ENCODE measurements at regions not wholly inside any gene's neighbourhood (a gene's known extent, or its start where the extent isn't known, plus 50 kb on each side); places are given as distances from the start of the nearest gene placed in this dataset.
A peak's percentile ranks its signal among the peaks of the same experiment; 100 is the strongest.

DNA sequence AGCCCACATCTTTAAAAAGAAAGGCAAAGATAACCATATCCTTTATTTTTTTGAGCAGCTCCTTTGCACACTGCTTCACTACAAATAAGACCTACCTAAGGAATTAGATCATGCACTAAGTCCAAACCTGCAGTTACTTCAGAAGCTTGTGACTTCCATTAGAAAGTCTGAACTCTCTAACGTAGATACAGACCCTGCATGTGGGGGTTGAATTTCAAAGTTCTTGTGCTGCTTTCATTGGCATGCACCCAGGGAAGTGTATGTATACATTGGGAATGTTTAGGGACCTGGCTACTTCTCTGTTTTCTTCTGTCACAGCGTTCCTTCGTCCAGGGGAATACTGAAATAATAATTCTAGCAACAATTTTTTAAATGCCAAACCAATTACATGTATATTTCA is 185.2 kb upstream of the IL12A start:
- no peak for DNase-seq

DNA sequence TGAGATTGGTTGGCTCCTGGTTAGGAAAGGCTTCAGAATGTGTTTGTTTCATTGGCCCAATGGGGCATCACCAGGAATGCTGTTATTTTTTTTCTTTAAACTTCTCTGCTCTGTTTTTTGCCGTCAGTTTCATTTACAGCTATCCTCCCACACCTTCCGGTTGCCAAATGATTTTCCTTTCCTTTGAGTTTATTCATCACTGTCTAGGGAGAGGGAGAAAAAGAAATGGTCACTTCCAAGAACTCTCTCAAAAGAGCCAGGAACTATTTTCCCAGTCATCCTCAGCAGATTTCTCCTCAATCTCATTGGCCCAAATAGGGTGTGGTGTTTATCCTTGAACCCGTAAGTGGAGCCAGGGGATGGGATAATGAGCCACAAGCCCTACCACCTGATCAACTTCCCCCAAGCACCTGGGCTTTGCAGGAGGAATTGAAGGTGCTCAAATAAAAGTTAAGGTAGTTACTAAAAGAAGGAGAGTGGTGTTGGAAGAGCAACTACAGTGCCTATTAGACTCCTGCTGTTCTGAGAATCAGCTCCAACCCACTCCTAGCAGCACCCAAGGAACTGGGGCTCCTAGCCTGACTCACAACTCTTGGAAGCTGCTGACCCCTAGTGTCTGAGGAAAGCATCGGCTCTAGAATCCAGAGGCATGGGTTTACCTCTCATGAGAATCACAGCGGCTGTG is 183.8 kb upstream of the IL12A start:
- peak; percentile 20 to 35 for DNase-seq

DNA sequence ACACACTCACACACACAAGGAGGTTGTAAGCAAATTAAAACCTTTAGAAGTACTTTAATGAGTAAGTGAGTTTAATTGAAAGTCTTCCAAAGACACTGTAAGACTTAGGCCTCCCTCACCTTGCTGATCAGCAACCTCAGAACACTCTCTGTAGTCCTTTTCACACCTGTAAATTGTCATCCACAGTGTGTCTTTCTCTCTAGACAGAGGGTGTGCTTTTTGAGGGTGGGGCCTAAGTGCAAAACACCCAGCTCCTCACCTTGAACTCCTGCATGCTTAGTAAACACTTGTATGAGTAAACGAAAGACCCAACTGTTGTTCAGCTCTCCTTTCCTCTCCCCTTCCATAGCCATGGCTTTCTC is 183.2 kb upstream of the IL12A start:
- no peak for DNase-seq

DNA sequence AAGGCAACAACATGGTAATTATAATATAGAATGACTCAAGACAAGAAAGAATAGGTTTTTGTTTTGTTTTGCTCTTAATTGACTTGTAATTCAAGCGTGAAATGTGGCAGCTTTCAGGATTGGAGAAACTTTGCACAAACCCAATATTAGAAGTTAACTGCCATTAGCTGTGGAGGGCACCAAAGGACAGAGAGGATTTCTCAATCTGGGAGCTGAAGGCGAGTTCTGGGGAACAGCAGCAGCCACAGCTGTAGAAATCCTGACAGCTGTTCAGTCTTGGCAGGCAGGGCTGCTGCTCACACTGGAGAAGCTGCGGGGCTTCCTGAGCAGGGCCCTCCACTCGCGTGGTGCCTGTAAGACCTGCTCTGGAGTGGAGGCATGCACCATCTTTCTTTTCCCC is 182.2 kb upstream of the IL12A start:
- no peak for DNase-seq

DNA sequence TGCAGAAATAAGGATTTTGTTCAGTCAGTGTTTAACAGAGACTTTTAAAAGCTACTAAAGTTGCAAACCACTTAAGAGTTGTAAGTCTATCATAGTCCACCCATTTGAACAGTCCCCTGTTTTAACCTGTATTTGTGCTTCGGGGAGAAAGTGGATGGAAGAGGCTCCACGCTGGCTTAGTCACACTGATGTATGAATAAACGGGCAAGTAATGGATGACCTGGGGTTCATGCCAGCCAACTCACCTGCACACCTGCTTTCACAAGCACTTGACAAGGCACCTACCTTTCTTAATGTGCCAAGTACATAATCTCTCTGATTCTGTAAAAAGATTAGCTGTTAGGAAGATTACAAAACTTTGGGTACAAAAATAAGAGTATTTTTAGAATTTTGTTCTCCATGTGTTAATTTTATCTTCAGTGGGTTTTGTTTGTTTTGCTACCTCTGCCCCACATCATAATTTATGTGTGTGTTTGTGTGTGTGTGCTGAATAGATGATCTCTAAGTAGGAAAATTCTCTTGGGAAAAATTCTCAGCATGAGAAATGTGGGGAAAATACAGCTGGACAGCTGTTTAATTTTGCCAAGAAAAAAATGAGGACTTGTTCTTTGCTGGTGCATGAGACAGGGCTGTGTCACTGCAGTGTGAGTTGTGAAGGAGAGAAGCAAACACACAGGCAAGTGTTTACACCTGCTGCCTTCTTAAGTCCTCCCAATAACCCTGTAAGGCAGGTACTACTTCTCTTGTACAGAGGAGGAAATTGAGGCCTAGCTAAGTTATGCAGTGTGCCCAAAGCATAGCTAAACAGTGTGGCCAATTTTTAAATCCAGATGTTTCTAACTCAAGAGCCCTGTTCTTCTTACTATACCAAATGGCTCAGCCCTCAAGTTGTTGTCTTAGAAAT is 181.2 kb upstream of the IL12A start:
- DNase-seq: no peak

DNA sequence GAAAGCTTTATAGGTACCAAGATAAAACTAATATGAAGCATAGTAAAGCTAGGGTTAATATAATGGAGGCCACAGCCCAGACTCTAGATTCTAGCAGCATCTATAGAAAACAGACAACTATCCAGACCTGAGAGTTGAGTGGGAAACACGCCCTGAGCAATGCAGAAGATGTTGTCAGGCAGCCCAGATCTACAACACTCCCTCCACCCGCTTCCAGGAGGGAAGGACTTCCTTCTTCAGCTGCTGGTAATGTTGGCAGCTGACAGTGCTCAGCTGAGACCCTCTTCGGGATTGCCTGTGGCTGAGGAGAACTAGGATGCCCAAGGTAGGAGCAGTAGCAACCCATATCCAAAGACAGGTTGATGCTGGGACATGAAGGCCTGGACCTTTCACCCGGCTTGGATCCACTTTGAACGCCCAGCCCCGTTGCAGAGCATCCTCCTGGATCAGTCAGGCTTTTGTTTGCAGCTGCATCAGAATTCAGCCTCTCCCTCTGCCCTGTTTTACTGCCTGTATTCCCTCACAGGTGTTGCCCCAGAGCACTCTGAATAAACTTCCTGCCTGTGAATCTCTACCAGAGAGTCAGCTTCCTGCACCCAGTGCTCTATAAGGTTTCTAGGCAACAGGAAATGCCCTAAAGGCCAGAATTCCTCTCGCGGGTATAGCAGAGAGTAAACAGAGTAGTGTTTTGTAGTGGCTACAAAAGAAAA is 174.7 kb upstream of the IL12A start:
- DNase-seq: no peak

DNA sequence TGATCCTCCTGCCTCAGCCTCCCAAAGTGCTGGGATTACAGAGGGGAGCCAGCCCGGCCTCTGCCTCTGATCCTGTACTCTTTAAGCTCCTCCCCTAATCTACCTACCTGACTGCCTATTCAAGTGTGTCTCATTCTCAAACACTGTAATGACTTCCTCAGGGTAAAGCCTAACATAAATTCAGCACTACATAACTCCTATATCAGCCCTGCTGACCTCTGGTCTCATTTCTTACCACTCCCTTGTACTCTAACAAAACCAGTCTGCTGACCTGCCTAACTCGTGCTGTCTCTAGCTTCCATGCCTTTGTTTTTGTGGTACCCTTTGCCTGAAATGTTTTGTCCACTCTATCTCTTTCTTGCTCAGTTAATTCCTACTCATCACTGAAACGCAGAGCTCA is 172.1 kb upstream of the IL12A start:
- no peak for DNase-seq

DNA sequence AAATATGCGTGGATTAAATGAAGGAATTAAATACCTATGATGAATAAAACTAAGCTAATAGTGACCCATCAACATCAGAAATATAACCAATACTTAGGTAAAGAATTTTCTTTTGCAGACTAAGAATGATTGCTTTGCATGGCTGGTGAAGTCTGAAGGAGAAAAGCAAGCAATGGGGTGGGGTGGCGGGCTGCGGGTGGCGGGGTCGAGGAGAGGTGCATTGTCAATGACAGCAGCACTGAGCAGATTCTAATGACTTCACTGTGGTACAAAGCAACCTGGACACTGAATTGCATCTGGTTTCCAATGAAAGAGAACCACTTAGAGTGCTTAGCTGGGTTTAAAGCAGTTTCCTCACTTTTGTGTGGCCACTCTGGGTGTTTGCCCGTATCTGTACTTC is 171.5 kb upstream of the IL12A start:
- no peak for DNase-seq

DNA sequence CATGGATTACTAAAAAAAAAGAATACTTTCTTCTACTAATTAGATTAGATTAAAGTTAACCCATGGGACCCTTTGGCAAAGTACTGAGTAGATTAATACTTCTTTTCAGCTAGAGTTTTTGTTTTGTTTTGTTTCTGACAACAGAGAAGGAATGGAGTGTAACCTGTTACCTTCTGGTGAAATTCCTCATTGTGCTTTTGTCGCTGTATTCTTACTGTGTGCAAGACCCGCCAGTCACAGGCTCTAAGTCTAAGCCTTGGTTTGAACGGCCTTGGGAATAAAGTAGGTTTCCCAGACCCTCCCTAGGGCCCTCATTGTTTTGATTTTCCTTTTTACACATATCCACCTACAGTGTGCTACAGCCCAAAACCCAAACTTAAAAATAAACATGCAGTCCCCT is 171.1 kb upstream of the IL12A start:
- no peak for DNase-seq

DNA sequence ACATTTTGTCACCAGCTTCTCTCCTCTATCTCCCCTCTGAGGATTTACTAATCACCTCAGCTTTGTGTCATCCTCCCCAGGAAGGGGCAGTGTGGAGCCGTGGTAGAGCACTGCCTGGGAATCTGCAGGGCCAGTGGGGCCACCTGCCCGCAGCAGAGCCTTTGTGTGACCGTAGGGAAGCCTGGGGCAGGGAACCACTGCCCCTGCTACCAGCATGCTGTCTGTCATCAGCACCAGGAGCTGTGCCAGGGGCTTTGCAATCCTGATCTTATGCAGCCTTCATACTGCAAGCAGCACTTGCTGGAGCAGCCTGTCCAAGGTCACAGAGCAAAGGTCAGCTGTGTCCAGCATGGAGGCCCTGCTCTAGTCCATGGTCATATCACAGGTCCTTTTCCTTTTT is 170.2 kb upstream of the IL12A start:
- no peak for DNase-seq

DNA sequence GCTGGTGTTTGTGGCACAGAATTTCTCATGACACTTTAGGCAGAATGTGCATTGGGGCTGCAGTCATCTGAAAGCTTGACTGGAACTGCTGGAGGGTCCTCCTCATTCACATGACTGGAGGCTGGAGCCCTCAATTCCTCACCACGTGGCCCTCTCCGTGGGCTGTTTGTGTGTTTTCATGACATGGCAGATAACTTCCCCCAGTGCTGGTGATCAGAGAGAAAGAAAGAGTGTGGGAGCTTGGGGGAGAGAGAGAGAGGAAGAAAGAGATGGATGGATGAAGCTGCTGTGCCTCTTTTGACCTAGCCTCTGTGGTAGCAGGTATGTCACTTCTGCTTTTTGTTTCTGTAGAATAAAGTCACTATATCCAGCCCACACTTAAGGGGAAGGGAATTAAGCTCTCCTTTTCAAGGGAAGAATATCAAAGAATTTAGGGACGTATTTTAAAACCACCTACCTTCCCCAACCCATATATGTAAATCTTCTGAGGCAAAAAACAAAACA is 169.6 kb upstream of the IL12A start:
- DNase-seq: no peak

DNA sequence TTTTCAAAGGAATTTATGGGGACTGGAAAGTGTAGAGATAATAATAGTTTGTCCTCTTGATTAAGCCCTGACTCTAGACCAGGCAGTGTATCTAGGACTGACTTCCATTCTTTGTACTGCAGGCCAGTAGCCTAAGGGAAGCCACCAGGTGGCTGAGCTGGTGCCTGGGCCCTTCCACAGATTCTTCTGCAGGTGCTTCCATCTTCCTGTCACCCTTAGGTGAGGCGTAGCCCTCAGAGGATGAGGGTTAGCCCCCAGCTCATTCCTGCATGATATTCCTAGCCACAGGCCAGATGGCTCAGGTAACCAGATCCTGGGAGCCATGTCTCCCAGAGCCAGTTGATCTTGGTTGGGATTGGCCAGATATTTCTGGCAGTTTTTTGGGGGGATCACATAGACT is 169.0 kb upstream of the IL12A start:
- DNase-seq: no peak

DNA sequence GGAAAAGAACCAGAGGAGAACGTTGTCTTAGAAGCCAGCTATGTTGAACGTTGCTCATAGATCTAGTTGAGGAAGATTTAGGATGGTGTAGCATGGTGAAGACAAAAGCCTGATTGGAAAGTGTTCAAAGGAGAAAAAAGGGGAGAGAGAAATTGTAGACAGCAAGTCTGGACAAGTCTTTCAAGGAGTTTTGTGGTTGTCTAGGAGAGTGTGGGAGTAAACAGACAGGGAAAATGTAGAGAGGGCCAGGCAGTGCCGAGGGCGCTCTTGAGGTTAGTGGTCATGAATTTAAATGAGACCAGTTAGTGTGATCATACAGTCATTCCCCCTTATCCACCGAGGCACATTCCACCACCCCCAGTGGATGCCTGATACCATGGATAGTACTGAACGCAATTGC is 167.5 kb upstream of the IL12A start:
- no peak for DNase-seq

DNA sequence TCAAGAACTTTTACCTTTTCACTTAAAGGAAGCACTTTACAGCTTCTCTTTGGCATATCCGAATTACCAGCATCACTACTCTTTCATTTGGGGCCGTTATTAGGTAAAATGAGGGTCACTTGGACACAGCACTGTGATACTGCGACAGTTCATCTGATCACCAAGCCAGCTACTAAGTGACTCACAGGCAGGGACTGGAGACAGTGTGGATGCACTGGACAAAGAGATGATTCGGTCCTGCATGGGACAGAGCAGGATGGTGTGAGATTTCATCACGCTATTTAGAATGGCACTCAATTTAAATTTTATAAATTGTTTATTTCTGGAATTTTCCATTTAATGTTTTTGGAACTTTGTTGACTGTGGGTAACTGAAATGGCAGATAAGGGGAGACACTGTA is 166.9 kb upstream of the IL12A start:
- no peak for DNase-seq

DNA sequence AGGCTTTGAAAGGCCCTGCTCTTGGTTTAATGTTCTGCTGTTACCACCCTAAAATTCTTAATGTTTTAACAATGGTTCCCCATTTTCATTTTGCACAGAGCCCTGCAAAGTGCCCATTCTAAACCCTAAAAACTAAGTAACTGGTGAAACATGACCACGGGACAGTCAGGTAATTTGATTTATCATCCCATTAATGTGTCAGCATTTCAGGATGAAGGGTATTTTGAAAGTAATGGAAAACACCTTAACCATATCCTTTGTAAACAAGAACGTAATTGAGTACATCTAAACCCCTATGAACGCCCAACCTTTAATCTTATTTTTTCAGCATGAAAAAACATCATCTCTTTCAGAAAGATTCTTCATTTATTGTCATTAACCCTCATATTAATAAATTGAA is 164.9 kb upstream of the IL12A start:
- no peak for DNase-seq

DNA sequence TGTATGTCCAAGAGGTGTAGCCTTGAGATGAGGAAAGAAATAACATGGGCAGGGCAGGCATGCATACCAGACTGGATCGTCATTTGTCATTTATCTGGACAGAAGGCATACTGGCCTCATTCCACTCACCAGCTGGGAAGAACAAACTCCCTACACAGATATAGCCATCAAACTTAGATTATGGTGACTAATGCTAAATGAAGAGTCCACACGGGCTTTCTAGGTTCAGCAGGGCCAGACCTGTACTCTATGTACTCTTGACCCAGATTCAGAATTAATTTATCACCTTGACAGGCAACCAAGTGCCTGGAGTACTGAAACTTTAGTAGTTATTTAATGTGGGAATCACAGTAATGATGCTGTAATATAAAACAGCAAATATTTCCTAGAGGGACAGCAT is 164.3 kb upstream of the IL12A start:
- no peak for DNase-seq

DNA sequence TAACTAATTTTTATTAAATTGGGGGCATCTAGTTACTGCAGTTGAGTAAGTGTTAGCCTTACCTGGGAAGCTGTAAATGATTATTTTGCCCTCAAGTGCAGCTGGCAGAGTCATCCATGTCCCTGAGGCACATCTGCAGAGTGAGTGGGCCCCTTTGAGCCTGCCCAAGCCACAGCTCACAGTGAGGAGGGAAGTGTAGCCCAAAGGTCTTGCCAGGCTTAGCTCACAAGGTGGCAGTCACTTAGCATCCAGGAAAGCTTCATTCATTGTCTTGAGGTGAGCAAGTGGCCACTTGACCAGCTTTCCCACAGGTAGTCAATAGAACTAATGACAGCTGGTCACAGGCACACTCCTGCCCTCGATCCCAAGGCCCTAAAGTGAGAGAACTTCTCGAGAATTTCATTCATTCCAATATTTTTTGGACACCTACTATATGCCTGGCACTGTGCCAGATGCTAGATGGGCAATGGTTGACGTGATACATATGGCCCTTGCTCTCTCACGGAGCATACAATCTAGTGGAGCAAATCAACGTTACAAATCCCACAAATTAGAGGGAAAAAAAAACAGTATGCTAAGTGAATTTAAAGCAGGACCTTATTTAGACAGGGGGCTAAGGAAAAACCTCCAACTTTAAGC is 163.3 kb upstream of the IL12A start:
- DNase-seq: no peak

DNA sequence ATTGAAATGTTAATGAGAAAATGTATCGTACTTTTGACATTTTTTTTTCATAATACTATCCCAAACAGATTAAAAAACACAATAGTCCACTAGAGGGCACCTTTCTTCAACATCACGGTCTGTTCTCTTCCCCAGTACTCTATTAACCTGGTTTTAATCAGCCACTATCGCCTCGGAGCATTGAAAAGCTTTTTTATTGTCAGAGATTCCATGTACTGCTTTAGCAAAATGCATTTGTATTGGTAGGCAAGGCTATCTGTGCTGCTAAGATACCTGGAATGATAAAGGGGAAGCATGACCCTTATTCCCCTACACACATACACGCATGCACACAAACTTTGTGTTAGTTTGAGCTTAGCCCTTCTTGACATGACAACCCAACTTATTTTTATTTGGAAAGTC is 160.1 kb upstream of the IL12A start:
- DNase-seq: no peak

DNA sequence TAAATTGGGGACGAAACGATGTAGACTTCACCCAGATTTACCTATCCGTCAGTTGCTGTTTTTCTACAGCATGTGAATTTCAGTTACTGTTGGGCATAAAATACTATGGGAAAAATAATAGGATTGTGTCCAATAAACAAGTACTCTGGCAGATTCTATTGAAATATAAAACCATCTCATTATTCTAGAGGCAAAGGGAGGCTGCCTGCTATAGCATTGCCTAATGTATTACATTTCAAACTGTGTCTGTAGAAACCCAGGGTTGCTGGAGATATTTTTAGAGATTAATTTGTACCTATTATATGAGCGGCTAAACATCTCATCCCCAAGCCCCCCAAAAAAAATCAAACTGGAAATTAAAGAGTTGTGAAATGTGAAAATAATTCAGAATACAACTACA is 159.6 kb upstream of the IL12A start:
- DNase-seq: no peak

DNA sequence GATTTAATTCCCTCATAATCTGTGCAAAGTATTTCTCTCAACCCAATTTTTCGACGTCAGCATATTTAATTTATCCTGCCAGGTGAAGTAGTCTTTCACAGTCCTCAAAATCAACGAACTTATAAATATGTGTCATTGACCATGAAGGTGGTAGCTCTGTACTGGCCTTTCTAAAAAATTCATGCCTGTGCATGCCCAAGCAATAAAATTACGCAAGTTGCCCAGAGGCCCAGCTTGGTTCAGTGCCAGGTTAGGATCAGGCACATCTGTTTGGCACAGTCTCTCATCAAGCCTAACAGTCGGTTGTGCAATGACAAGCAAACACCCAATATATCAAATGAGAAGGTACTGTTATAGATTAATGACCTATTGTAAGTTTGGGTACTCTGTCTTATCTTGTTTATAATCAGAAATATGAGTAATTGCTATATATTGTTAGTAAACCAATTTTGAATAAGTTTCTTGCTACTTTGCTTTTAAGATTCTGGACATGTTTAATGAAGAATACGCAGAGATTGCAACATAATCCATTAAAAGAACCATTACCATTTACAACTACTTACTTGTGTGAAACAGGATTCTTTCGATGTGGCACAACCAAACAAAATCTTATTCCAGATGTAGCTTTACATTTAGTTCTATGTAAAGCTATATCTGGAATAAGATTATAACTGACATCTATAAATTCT is 159.0 kb upstream of the IL12A start:
- DNase-seq: no peak

DNA sequence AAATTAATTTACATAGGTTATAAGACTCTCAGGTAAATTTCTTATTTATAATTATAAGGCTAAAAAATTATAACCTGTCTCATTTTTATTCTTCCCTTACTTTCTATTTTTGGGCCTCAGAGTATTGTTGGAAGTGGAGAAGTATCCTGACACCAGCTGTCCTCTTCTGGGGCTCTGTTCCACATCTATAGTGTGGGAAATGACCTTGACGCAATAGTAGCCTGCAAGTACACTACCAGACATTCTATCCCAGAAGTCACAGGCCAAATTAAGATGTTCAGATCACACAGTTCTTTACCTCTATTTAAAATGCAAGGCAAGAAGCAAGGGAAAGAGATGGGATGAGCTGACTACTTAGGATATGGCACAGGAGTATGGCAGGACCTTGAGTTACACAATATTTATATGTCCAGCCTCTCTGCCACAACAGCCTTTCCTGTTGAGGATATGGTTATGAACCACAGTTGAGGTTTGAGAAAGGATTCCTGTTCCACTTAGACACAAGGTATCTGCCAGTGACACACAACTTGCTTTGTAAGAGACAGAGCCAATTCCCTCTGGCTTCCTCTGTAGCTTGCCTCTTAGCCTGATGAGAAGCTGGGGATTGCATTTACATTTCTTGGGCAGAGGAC is 158.0 kb upstream of the IL12A start:
- DNase-seq: no peak

DNA sequence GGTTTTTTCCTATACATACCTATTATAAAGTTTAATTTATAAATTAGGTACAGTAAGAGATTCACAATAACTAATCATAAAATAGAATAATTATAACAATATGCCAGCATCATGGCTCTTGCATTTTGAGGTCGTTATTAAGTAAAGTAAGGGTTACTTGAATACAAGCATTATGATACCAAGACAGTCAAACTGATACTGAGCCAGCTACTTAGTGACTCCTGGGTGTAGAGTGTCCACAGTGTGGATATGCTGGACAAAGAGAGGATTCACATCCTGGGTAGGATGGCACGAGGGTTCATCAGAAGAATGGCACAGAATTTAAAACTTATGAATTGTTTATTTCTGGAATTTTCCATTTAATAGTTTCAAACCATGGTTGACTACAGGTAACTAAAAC is 157.2 kb upstream of the IL12A start:
- no peak for DNase-seq
